NCI-H187 (cell line): ENCODE measurements at regions not wholly inside any gene's neighbourhood (a gene's known extent, or its start where the extent isn't known, plus 50 kb on each side); places are given as distances from the start of the nearest gene placed in this dataset.

Experiments
- DNase-seq, 2 experiments: peaks; one replicate each; lab custom pipeline; 2025; lab: John Stamatoyannopoulos, UW

GRCh38 chr11:121741761-121742361, 289.1 kb upstream of the SORL1-AS1 start:
- no peak for DNase-seq

GRCh38 chr11:121741351-121741760, 288.6 kb upstream of the SORL1-AS1 start:
- DNase-seq = no peak

- no peak for DNase-seq
These were observed 288.1 kb upstream of the SORL1-AS1 start for GRCh38 chr11:121740902-121741301.

- DNase-seq = no peak
These were observed 281.1 kb upstream of the SORL1-AS1 start for GRCh38 chr11:121733858-121734257.

GRCh38 chr11:121727942-121728341, 275.2 kb upstream of the SORL1-AS1 start:
- no peak for DNase-seq

GRCh38 chr11:121723246-121723741, 270.5 kb upstream of the SORL1-AS1 start:
- DNase-seq = no peak

- DNase-seq = peak in 1 of 2 experiments; percentile 55
These were observed 269.9 kb upstream of the SORL1-AS1 start for GRCh38 chr11:121722431-121723245.

GRCh38 chr11:121721961-121722360, 269.2 kb upstream of the SORL1-AS1 start:
- no peak for DNase-seq

- no peak for DNase-seq
These were observed 268.7 kb upstream of the SORL1-AS1 start for GRCh38 chr11:121721448-121721847.

- no peak for DNase-seq
These were observed 264.5 kb upstream of the SORL1-AS1 start for GRCh38 chr11:121717296-121717695.

GRCh38 chr11:121716060-121716459, 263.3 kb upstream of the SORL1-AS1 start:
- no peak for DNase-seq

- DNase-seq = no peak
These were observed 262.6 kb upstream of the SORL1-AS1 start for GRCh38 chr11:121715405-121715804.

- no peak for DNase-seq
These were observed 261.6 kb upstream of the SORL1-AS1 start for GRCh38 chr11:121714351-121714750.

- no peak for DNase-seq
These were observed 259.2 kb upstream of the SORL1-AS1 start for GRCh38 chr11:121711939-121712338.

GRCh38 chr11:121711236-121711635, 258.5 kb upstream of the SORL1-AS1 start:
- DNase-seq = no peak

- no peak for DNase-seq
These were observed 254.2 kb upstream of the SORL1-AS1 start for GRCh38 chr11:121706884-121707420.

GRCh38 chr11:121703201-121703600, 250.4 kb upstream of the SORL1-AS1 start:
- no peak for DNase-seq

GRCh38 chr11:121700968-121701367, 248.2 kb upstream of the SORL1-AS1 start:
- no peak for DNase-seq

GRCh38 chr11:121699801-121700200, 247.0 kb upstream of the SORL1-AS1 start:
- no peak for DNase-seq

GRCh38 chr11:121696931-121697670, 244.3 kb upstream of the SORL1-AS1 start:
- no peak for DNase-seq

- no peak for DNase-seq
These were observed 243.6 kb upstream of the SORL1-AS1 start for GRCh38 chr11:121696177-121696871.

- no peak for DNase-seq
These were observed 239.5 kb upstream of the SORL1-AS1 start for GRCh38 chr11:121692236-121692635.
